Endodermal cell (in vitro differentiated cells): ENCODE measurements at regions not wholly inside any gene's neighbourhood (a gene's known extent, or its start where the extent isn't known, plus 50 kb on each side); places are given as distances from the start of the nearest gene placed in this dataset.
A peak's percentile ranks its signal among the peaks of the same experiment; 100 is the strongest.

Source experiments
- DNase-seq: peaks from one replicate; pipeline ENCODE4 v3.0.0-alpha.2; 2017
- H3K27ac ChIP-seq: 2 replicates; pipeline ENCODE4 v1.5.1; 2013; ENCODE audit warnings: mild to moderate bottlenecking, low read depth, low read length, moderate library complexity
- H3K27me3 ChIP-seq: 2 replicates; pipeline ENCODE4 v1.6.1; 2013; ENCODE audit warnings: mild to moderate bottlenecking, low read length, moderate library complexity; ENCODE audit not compliant: insufficient read depth, control insufficient read depth, poor library complexity, severe bottlenecking
- H3K36me3 ChIP-seq: 2 replicates; pipeline ENCODE4 v1.7.0; 2013; ENCODE audit warnings: mild to moderate bottlenecking, low read length, moderate library complexity; ENCODE audit not compliant: control insufficient read depth, insufficient read depth
- H3K4me1 ChIP-seq: one replicate; pipeline ENCODE4 v1.7.0; 2013; ENCODE audit warnings: low read length; ENCODE audit not compliant: control insufficient read depth, insufficient read depth
- H3K4me3 ChIP-seq: 2 replicates; pipeline ENCODE4 v1.5.1; 2013; ENCODE audit warnings: mild to moderate bottlenecking, low read length, moderate library complexity
- H3K9ac ChIP-seq: 2 replicates; pipeline ENCODE4 v1.6.1; 2013; ENCODE audit warnings: mild to moderate bottlenecking, low read length, moderate library complexity; ENCODE audit not compliant: poor library complexity, severe bottlenecking; ENCODE audit errors: extremely low read depth
- H3K9me3 ChIP-seq: 2 replicates; pipeline ENCODE4 v1.6.1; 2013; ENCODE audit warnings: mild to moderate bottlenecking, low read length, moderate library complexity; ENCODE audit not compliant: control insufficient read depth
- H3K27ac Mint-ChIP-seq: 2 replicates; pipeline ENCODE4 v1.8.0; 2020; ENCODE audit warnings: mixed read lengths
- H3K27me3 Mint-ChIP-seq: 2 replicates; pipeline ENCODE4 v1.8.0; 2021; ENCODE audit warnings: mild to moderate bottlenecking, mixed read lengths; ENCODE audit not compliant: insufficient read depth
- H3K36me3 Mint-ChIP-seq: 2 replicates; pipeline ENCODE4 v1.8.0; 2020; ENCODE audit warnings: low read depth, mixed read lengths
- H3K4me1 Mint-ChIP-seq: 2 replicates; pipeline ENCODE4 v1.8.0; 2020; ENCODE audit warnings: mixed read lengths
- H3K4me3 Mint-ChIP-seq: 2 replicates; pipeline ENCODE4 v1.8.0; 2020; ENCODE audit warnings: mild to moderate bottlenecking, moderate library complexity, mixed read lengths
- H3K9me3 Mint-ChIP-seq: 2 replicates; pipeline ENCODE4 v1.8.0; 2020; ENCODE audit warnings: mild to moderate bottlenecking, mixed read lengths
- WGBS, 2 experiments: methylation state at CpG; one replicate each; pipeline versions ENCODE4 v1.1.5 to v1.1.7; 2013; ENCODE audit warnings: missing lambda C conversion rate in 2 of 2, mixed read lengths in 1 of 2; ENCODE audit not compliant: insufficient coverage in 1 of 2, insufficient read length in 1 of 2; 5-methylcytosine and 5-hydroxymethylcytosine counted together
- TF ChIP-seq, protein P1 (sequence below): fragments of 200-600 bp; sonication (generic); conservative IDR thresholded peaks from 2 replicates; pipeline ENCODE4 v1.5.0; 2021; ENCODE audit warnings: antibody characterized with exemption, mild to moderate bottlenecking

DNA sequence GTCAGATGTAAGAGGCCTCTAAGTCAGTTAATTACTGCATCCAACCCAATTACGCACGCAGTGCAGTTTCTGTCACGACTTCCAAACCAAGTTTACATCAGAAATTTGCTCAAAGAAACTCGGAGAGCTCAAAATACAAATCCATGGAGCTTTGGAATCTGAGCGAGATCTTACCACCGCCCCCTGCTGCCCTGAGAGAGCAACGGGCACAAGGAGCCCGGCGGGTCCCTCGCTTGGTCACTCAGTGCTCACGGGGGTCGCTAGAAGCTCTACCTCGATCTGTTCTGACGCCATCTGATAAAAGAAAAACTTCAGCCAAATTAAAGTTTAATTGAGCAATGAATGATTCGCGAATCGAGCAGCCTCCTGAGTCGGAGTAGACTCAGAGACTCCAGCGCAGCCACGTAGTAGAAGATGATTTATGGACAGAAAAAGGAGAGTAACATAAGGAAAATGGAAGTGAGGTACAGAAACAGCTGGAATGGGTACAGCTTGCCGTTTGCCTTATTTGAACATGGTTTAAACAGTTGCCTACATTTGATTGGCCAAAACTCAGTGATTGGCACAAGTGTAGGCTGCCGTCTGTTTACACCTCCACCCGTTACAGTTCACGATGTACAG lies 232.7 kb upstream of the ATP10A start:
- Histone ChIP-seq H3K36me3 (no peaks in the 10 kb centered on the region), H3K4me3 (no peak overlapping the region), H3K9me3 (no peaks in the 10 kb centered on the region), H3K27me3 (no peaks in the 10 kb centered on the region), H3K9ac (no peak overlapping the region), H3K4me1 (peaks cover 9% of the 10 kb centered on the region), H3K27ac (no peak overlapping the region)
- 81 to 90% methylated on average over 22 to 24 of the region's 24 CpGs for WGBS, 2 experiments
- DNase-seq: peak; percentile 86
- no peak overlapping the region for H3K27ac Mint-ChIP-seq
- no peaks in the 10 kb centered on the region for H3K27me3 Mint-ChIP-seq
- TF ChIP-seq, protein P1, sequence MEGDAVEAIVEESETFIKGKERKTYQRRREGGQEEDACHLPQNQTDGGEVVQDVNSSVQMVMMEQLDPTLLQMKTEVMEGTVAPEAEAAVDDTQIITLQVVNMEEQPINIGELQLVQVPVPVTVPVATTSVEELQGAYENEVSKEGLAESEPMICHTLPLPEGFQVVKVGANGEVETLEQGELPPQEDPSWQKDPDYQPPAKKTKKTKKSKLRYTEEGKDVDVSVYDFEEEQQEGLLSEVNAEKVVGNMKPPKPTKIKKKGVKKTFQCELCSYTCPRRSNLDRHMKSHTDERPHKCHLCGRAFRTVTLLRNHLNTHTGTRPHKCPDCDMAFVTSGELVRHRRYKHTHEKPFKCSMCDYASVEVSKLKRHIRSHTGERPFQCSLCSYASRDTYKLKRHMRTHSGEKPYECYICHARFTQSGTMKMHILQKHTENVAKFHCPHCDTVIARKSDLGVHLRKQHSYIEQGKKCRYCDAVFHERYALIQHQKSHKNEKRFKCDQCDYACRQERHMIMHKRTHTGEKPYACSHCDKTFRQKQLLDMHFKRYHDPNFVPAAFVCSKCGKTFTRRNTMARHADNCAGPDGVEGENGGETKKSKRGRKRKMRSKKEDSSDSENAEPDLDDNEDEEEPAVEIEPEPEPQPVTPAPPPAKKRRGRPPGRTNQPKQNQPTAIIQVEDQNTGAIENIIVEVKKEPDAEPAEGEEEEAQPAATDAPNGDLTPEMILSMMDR: peak; percentile 84
- no peaks in the 10 kb centered on the region for H3K36me3 Mint-ChIP-seq
- no peak overlapping the region for H3K4me3 Mint-ChIP-seq
- H3K9me3 Mint-ChIP-seq: no peaks in the 10 kb centered on the region
- H3K4me1 Mint-ChIP-seq: peaks cover 46% of the 10 kb centered on the region

GRCh38 chr15:26091184-26091583 lies 228.1 kb upstream of the ATP10A start:
- Histone ChIP-seq H3K9ac (no peak overlapping the region), H3K4me1 (peaks cover 5% of the 10 kb centered on the region), H3K4me3 (no peak overlapping the region), H3K9me3 (no peaks in the 10 kb centered on the region), H3K27me3 (no peaks in the 10 kb centered on the region), H3K27ac (no peak overlapping the region), H3K36me3 (no peaks in the 10 kb centered on the region)
- Mint-ChIP-seq H3K27ac (peak overlapping the region; percentile 8), H3K36me3 (no peaks in the 10 kb centered on the region), H3K4me1 (peaks cover 22% of the 10 kb centered on the region), H3K27me3 (no peaks in the 10 kb centered on the region), H3K9me3 (no peaks in the 10 kb centered on the region), H3K4me3 (no peak overlapping the region)
- DNase-seq: no peak
- 87 to 100% methylated on average over 3 to 4 of the region's 4 CpGs for WGBS, 2 experiments
- TF ChIP-seq, protein P1: no peak

- no peaks in the 10 kb centered on the region for H3K36me3 Mint-ChIP-seq
- TF ChIP-seq, protein P1: no peak
- H3K4me1 Mint-ChIP-seq: peaks cover 15% of the 10 kb centered on the region
- H3K4me3 ChIP-seq: no peak overlapping the region
- no peak overlapping the region for H3K27ac Mint-ChIP-seq
- H3K27me3 ChIP-seq: no peaks in the 10 kb centered on the region
- no peak overlapping the region for H3K9ac ChIP-seq
- no peaks in the 10 kb centered on the region for H3K36me3 ChIP-seq
- no peak for DNase-seq
- no peaks in the 10 kb centered on the region for H3K9me3 Mint-ChIP-seq
- WGBS, 2 experiments: 93 to 100% methylated on average over 1 to 2 of the region's 2 CpGs
- no peak overlapping the region for H3K27ac ChIP-seq
- no peaks in the 10 kb centered on the region for H3K9me3 ChIP-seq
- H3K27me3 Mint-ChIP-seq: no peaks in the 10 kb centered on the region
- H3K4me3 Mint-ChIP-seq: no peak overlapping the region
- H3K4me1 ChIP-seq: peaks cover 5% of the 10 kb centered on the region
Measured at GRCh38 chr15:26087881-26088280, 224.8 kb upstream of the ATP10A start.
